ENCODE measurements at regions not wholly inside any gene's neighbourhood (a gene's known extent, or its start where the extent isn't known, plus 50 kb on each side); places are given as distances from the start of the nearest gene placed in this dataset.

DNA sequence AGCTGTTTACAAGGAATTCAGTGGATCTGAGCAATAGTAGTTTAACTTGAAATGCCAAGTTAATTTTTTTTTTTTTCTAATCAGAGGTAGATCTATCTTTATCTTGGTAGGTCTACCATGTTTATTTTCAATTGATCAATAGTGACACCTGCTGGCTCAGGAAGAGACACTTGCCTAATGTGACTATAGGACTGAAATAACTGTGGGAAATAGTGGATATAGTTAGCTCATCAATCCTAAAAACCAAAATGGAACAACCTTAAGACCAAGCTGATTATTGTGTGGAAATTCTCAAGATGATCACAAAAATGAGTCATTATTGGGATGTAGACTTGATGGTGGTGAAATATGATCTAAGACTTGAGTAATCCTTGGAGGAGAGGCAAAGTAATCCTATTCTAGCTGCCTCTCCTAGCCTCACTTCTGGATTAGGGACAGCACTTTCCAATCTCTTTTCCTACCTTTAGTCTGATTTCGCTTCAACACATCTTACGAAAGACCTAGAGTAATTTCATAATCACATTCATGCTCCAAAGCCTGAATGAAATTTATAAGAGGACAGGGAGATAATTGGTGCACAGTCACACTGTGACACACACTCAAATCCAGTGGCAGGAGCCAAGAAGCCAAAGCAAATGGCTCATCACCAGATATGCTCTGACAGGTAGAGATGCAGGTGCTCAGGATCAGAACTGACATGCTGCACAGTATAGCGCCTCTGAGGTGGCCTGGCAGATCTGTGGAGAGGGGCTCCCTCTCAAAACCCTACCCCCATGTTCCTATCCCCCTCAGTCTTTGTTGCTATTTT lies 156.3 kb downstream of the HMHB1 start:
- TF ChIP-seq ZNF785 (tag by site-specific recombination; IDR thresholded peaks at IDR 0.05) (no peak), ZNF146 (tag by site-specific recombination; IDR thresholded peaks at IDR 0.05) (no peak), YY1 (tag by site-specific recombination; IDR thresholded peaks at IDR 0.05) (no peak), ZNF677 (tag by site-specific recombination; IDR thresholded peaks at IDR 0.05) (no peak), GLI4 (tag by site-specific recombination; IDR thresholded peaks at IDR 0.05) (no peak), ZBTB20 (tag by site-specific recombination; IDR thresholded peaks at IDR 0.05) (no peak), TRIM28 (IDR thresholded peaks at IDR 0.05; ENCODE audit: borderline replicate concordance, low read length) (no peak), ZNF76 (tag by site-specific recombination; IDR thresholded peaks at IDR 0.05; ENCODE audit: borderline replicate concordance, low read depth) (no peak), OVOL3 (tag by site-specific recombination; IDR thresholded peaks at IDR 0.05) (no peak), BCL11A (tag by site-specific recombination; IDR thresholded peaks at IDR 0.05; ENCODE audit: low read depth) (no peak), ZNF747 (tag by site-specific recombination; IDR thresholded peaks at IDR 0.05) (no peak)
- TF ChIP-seq, protein P1, sequence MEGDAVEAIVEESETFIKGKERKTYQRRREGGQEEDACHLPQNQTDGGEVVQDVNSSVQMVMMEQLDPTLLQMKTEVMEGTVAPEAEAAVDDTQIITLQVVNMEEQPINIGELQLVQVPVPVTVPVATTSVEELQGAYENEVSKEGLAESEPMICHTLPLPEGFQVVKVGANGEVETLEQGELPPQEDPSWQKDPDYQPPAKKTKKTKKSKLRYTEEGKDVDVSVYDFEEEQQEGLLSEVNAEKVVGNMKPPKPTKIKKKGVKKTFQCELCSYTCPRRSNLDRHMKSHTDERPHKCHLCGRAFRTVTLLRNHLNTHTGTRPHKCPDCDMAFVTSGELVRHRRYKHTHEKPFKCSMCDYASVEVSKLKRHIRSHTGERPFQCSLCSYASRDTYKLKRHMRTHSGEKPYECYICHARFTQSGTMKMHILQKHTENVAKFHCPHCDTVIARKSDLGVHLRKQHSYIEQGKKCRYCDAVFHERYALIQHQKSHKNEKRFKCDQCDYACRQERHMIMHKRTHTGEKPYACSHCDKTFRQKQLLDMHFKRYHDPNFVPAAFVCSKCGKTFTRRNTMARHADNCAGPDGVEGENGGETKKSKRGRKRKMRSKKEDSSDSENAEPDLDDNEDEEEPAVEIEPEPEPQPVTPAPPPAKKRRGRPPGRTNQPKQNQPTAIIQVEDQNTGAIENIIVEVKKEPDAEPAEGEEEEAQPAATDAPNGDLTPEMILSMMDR (tag by site-specific recombination; IDR thresholded peaks at IDR 0.05) = no peak
